Upper lobe of left lung (tissue), 4 donors: ENCODE measurements at regions not wholly inside any gene's neighbourhood (a gene's known extent, or its start where the extent isn't known, plus 50 kb on each side); places are given as distances from the start of the nearest gene placed in this dataset.
"Not testable (repeated sequence)": the region's sequence is repeated elsewhere in the genome, so short reads cannot be mapped to it uniquely, and the experiment has no call there.

Experiments used
- POLR2AphosphoS5 ChIP-seq, 2 donors: sonication (generic); formaldehyde crosslinking; IDR thresholded peaks; one replicate each; pipeline ENCODE4 v1.5.1; 2017; ENCODE audit warnings: antibody characterized with exemption in 2 of 2
- TF ChIP-seq, protein P1 (sequence below), 6 experiments: fragments of 450-650 bp in 4 of 6; fragments of 200-600 bp in 2 of 6; sonication (generic) in 2 of 6; IDR thresholded peaks; one replicate each; pipeline ENCODE4 v1.5.1; 2016 to 2019; ENCODE audit warnings: antibody characterized with exemption in 6 of 6

- not testable (repeated sequence) for TF ChIP-seq POLR2AphosphoS5 (IDR thresholded peaks at IDR 0.05)
- TF ChIP-seq, protein P1, sequence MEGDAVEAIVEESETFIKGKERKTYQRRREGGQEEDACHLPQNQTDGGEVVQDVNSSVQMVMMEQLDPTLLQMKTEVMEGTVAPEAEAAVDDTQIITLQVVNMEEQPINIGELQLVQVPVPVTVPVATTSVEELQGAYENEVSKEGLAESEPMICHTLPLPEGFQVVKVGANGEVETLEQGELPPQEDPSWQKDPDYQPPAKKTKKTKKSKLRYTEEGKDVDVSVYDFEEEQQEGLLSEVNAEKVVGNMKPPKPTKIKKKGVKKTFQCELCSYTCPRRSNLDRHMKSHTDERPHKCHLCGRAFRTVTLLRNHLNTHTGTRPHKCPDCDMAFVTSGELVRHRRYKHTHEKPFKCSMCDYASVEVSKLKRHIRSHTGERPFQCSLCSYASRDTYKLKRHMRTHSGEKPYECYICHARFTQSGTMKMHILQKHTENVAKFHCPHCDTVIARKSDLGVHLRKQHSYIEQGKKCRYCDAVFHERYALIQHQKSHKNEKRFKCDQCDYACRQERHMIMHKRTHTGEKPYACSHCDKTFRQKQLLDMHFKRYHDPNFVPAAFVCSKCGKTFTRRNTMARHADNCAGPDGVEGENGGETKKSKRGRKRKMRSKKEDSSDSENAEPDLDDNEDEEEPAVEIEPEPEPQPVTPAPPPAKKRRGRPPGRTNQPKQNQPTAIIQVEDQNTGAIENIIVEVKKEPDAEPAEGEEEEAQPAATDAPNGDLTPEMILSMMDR (IDR thresholded peaks at IDR 0.05), result not testable (repeated sequence)
Observed at GRCh38 chr10:10759806-10760205, 257.9 kb upstream of the CELF2 start.
